H9 (cell line): ENCODE measurements at regions not wholly inside any gene's neighbourhood (a gene's known extent, or its start where the extent isn't known, plus 50 kb on each side); places are given as distances from the start of the nearest gene placed in this dataset.

ENCODE experiments used
- DNase-seq: peaks from one replicate; pipeline ENCODE4 v3.0.0-alpha.2; 2017
- H2AFZ ChIP-seq: one replicate; pipeline ENCODE4 v1.6.1; 2013; ENCODE audit warnings: mild to moderate bottlenecking, low read length, control low read depth, moderate library complexity
- H2AK5ac ChIP-seq: 2 replicates; pipeline ENCODE4 v1.6.1; 2013; ENCODE audit warnings: low read length, control low read depth, mixed read lengths; ENCODE audit not compliant: insufficient read length
- H2BK120ac ChIP-seq: one replicate; pipeline ENCODE4 v1.6.1; 2013; ENCODE audit warnings: low read depth, mild to moderate bottlenecking, low read length, control low read depth, inconsistent platforms; ENCODE audit not compliant: poor library complexity, severe bottlenecking
- H2BK12ac ChIP-seq: 2 replicates; pipeline ENCODE4 v1.6.1; 2013; ENCODE audit warnings: low read length, control low read depth, mixed read lengths, low read depth; ENCODE audit not compliant: insufficient read length
- H2BK15ac ChIP-seq: 2 replicates; pipeline ENCODE4 v1.6.1; 2013; ENCODE audit warnings: low read depth, low read length, control low read depth
- H2BK20ac ChIP-seq: one replicate; pipeline ENCODE4 v1.6.1; 2013; ENCODE audit warnings: low read depth, mild to moderate bottlenecking, low read length, control low read depth, inconsistent platforms; ENCODE audit not compliant: poor library complexity, severe bottlenecking
- H2BK5ac ChIP-seq: 2 replicates; pipeline ENCODE4 v1.6.1; 2013; ENCODE audit warnings: low read length, control low read depth, mixed read lengths; ENCODE audit not compliant: insufficient read length
- H3K14ac ChIP-seq: 2 replicates; pipeline ENCODE4 v1.6.1; 2013; ENCODE audit warnings: low read length, control low read depth; ENCODE audit not compliant: insufficient read depth
- H3K18ac ChIP-seq: 2 replicates; pipeline ENCODE4 v1.6.1; 2013; ENCODE audit warnings: low read depth, mild to moderate bottlenecking, mixed read lengths, low read length, control low read depth; ENCODE audit not compliant: insufficient read length
- H3K23ac ChIP-seq: 2 replicates; pipeline ENCODE4 v1.6.1; 2013; ENCODE audit warnings: low read length, control low read depth, mixed read lengths, low read depth; ENCODE audit not compliant: insufficient read length
- H3K23me2 ChIP-seq: 2 replicates; pipeline ENCODE4 v1.6.1; 2013; ENCODE audit warnings: low read depth, mild to moderate bottlenecking, mixed read lengths, low read length, control low read depth; ENCODE audit not compliant: insufficient read length, poor library complexity, severe bottlenecking
- H3K27ac ChIP-seq: 2 replicates; pipeline ENCODE4 v1.5.1; 2013; ENCODE audit warnings: low read length, control low read depth, mixed read lengths, low read depth; ENCODE audit not compliant: insufficient read length
- H3K27me3 ChIP-seq: 2 replicates; pipeline ENCODE4 v1.6.1; 2013; ENCODE audit warnings: low read length, control low read depth, inconsistent platforms; ENCODE audit not compliant: insufficient read depth
- H3K4ac ChIP-seq: 2 replicates; pipeline ENCODE4 v1.6.1; 2013; ENCODE audit warnings: low read depth, mild to moderate bottlenecking, control low read depth, inconsistent platforms, low read length, moderate library complexity
- H3K4me1 ChIP-seq: 2 replicates; pipeline ENCODE4 v1.6.1; 2013; ENCODE audit warnings: low read length, control low read depth, inconsistent platforms; ENCODE audit not compliant: insufficient read depth
- H3K4me2 ChIP-seq: 2 replicates; pipeline ENCODE4 v1.6.1; 2013; ENCODE audit warnings: low read length, control low read depth, mixed read lengths; ENCODE audit not compliant: insufficient read length, insufficient read depth
- H3K56ac ChIP-seq: 2 replicates; pipeline ENCODE4 v1.6.1; 2013; ENCODE audit warnings: low read depth, mild to moderate bottlenecking, mixed read lengths, low read length, control low read depth; ENCODE audit not compliant: insufficient read length
- H3K79me1 ChIP-seq: 2 replicates; pipeline ENCODE4 v1.6.1; 2013; ENCODE audit warnings: low read depth, mild to moderate bottlenecking, moderate library complexity, low read length, control low read depth, inconsistent platforms; ENCODE audit not compliant: insufficient read depth, poor library complexity, severe bottlenecking
- H3K79me2 ChIP-seq: 2 replicates; pipeline ENCODE4 v1.6.1; 2013; ENCODE audit warnings: low read length, control low read depth, inconsistent platforms; ENCODE audit not compliant: insufficient read depth
- H3K9ac ChIP-seq: 2 replicates; pipeline ENCODE4 v1.6.1; 2013; ENCODE audit warnings: low read length, control low read depth, mixed read lengths; ENCODE audit not compliant: insufficient read length; ENCODE audit errors: extremely low read depth
- H3K9me3 ChIP-seq: one replicate; pipeline ENCODE4 v1.6.1; 2013; ENCODE audit warnings: low read depth, low read length, inconsistent platforms; ENCODE audit not compliant: control insufficient read depth
- H3T11ph ChIP-seq: one replicate; pipeline ENCODE4 v1.6.1; 2013; ENCODE audit warnings: mild to moderate bottlenecking, low read length, control low read depth, inconsistent platforms
- H4K20me1 ChIP-seq: one replicate; pipeline ENCODE4 v1.6.1; 2013; ENCODE audit not compliant: control insufficient read depth, insufficient read length, insufficient read depth
- H4K5ac ChIP-seq: 2 replicates; pipeline ENCODE4 v1.6.1; 2013; ENCODE audit warnings: low read depth, mild to moderate bottlenecking, mixed read lengths, low read length, control low read depth; ENCODE audit not compliant: insufficient read length
- H4K8ac ChIP-seq: replicated peaks from 2 replicates; pipeline ENCODE4 v1.6.1; 2013; ENCODE audit warnings: low read length, control low read depth, mixed read lengths, low read depth; ENCODE audit not compliant: insufficient read length
- H4K91ac ChIP-seq: 2 replicates; pipeline ENCODE4 v1.6.1; 2013; ENCODE audit warnings: low read depth, mild to moderate bottlenecking, moderate library complexity, mixed read lengths, low read length, control low read depth; ENCODE audit not compliant: insufficient read length
- H3K27ac Mint-ChIP-seq, 3 experiments: 2 replicates in 2 of 3; 3 replicates in 1 of 3; pipeline ENCODE4 v1.8.0; 2020 to 2021; ENCODE audit warnings: mixed read lengths in 3 of 3, mild to moderate bottlenecking in 1 of 3, moderate library complexity in 1 of 3
- H3K27me3 Mint-ChIP-seq: 2 replicates; pipeline ENCODE4 v1.8.0; 2021; ENCODE audit warnings: low read depth, mild to moderate bottlenecking, moderate library complexity, mixed read lengths
- H3K36me3 Mint-ChIP-seq, 3 experiments: 2 replicates in 2 of 3; 3 replicates in 1 of 3; pipeline ENCODE4 v1.8.0; 2020 to 2021; ENCODE audit warnings: low read depth in 3 of 3, mixed read lengths in 3 of 3; ENCODE audit not compliant: insufficient read depth in 1 of 3
- H3K4me1 Mint-ChIP-seq, 2 experiments: 2 replicates each; pipeline ENCODE4 v1.8.0; 2020; ENCODE audit warnings: mixed read lengths in 2 of 2
- H3K4me3 Mint-ChIP-seq, 2 experiments: 2 replicates in 1 of 2; 3 replicates in 1 of 2; pipeline ENCODE4 v1.8.0; 2020 to 2021; ENCODE audit warnings: mild to moderate bottlenecking in 2 of 2, mixed read lengths in 2 of 2, moderate library complexity in 1 of 2
- H3K9me3 Mint-ChIP-seq, 2 experiments: 2 replicates in 1 of 2; 3 replicates in 1 of 2; pipeline ENCODE4 v1.8.0; 2020; ENCODE audit warnings: mild to moderate bottlenecking in 2 of 2, mixed read lengths in 2 of 2, moderate library complexity in 1 of 2
- WGBS: extraction: QIAGEN DNeasy Blood & Tissue Kit; methylation state at CpG from one replicate; pipeline ENCODE4 v1.1.7; 2013; ENCODE audit warnings: missing lambda C conversion rate, low lambda C conversion rate, mixed read lengths; ENCODE audit not compliant: insufficient read length; ENCODE audit errors: extremely low coverage; 5-methylcytosine and 5-hydroxymethylcytosine counted together
- TF ChIP-seq, protein P1 (sequence below): fragments of 200-600 bp; sonication (generic); conservative IDR thresholded peaks from 3 replicates; pipeline ENCODE4 v1.8.0; 2021; ENCODE audit warnings: antibody characterized with exemption, mild to moderate bottlenecking

DNA sequence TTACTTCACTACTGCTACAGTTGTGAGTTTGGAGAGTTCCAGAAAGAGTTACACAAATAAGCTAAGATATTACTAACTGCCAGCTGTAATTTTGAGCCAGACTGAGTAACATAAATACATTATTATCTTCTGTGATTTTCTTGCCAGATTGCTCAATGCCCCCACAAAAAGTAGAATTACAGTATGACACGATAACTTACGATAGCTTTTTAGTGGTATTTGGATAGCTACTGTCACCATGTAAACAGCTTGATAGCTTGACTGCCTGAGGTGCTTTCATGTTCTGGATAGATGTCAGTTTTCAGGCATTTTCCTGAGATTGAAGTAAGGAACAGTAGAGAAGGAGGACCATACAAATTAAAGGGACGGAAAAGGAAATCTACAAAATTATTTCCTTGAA, 533.3 kb downstream of the SOCS6 start:
- Histone ChIP-seq H2BK5ac (no peak overlapping the region), H3K4me1 (no peaks in the 10 kb centered on the region), H3K27ac (no peak overlapping the region), H2BK120ac (no peak overlapping the region), H2BK12ac (no peak overlapping the region), H3K23ac (no peak overlapping the region), H4K5ac (no peak overlapping the region), H2BK15ac (no peak overlapping the region), H3K27me3 (no peaks in the 10 kb centered on the region), H3K56ac (no peak overlapping the region), H3K79me2 (no peaks in the 10 kb centered on the region), H3K9ac (no peak overlapping the region), H4K8ac (no peak overlapping the region), H4K91ac (no peak overlapping the region), H2AK5ac (no peak overlapping the region), H3T11ph (no peak overlapping the region), H3K9me3 (no peaks in the 10 kb centered on the region), H3K4ac (no peak overlapping the region), H3K79me1 (no peaks in the 10 kb centered on the region), H3K23me2 (no peaks in the 10 kb centered on the region), H3K18ac (no peak overlapping the region), H3K4me2 (no peak overlapping the region), H4K20me1 (no peaks in the 10 kb centered on the region), H2AFZ (no peak overlapping the region), H2BK20ac (no peak overlapping the region), H3K14ac (no peak overlapping the region)
- Mint-ChIP-seq H3K4me1 (no peaks in the 10 kb centered on the region), H3K4me3 (no peak overlapping the region), H3K27ac (no peak overlapping the region), H3K36me3 (no peaks in the 10 kb centered on the region), H3K9me3 (no peaks in the 10 kb centered on the region; a peak in 1 of 5 replicates), H3K27me3 (no peaks in the 10 kb centered on the region)
- no peak for DNase-seq
- no CpG with 5 or more reads among the region's 3 CpGs for WGBS
- TF ChIP-seq, protein P1, sequence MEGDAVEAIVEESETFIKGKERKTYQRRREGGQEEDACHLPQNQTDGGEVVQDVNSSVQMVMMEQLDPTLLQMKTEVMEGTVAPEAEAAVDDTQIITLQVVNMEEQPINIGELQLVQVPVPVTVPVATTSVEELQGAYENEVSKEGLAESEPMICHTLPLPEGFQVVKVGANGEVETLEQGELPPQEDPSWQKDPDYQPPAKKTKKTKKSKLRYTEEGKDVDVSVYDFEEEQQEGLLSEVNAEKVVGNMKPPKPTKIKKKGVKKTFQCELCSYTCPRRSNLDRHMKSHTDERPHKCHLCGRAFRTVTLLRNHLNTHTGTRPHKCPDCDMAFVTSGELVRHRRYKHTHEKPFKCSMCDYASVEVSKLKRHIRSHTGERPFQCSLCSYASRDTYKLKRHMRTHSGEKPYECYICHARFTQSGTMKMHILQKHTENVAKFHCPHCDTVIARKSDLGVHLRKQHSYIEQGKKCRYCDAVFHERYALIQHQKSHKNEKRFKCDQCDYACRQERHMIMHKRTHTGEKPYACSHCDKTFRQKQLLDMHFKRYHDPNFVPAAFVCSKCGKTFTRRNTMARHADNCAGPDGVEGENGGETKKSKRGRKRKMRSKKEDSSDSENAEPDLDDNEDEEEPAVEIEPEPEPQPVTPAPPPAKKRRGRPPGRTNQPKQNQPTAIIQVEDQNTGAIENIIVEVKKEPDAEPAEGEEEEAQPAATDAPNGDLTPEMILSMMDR = no peak
